ENCODE measurements at regions not wholly inside any gene's neighbourhood (a gene's known extent, or its start where the extent isn't known, plus 50 kb on each side); places are given as distances from the start of the nearest gene placed in this dataset.

DNA sequence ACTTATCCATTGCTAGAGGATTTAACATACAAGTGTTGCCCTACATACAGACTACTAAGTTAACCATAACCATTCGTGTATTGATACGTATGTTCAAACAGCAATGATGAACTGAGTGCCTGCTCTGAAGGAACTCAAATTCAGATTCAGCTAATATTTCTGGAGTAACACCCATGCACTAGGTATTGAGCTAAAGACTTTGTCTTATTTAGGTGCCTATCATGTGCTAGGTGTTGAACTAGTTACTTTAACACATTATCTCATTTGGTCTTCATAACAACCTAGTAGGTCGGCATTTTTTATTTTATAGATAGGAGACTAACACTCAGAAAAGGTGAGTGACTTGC is 160.0 kb downstream of the LTN1 start:
- DNase-seq (ENCODE audit: low spot score in 2 of 2) = no peak
- H3K4me3 ChIP-seq = no peak overlapping the region
- no peaks in the 10 kb centered on the region for H3K4me1 ChIP-seq
- intact Hi-C loops (cut with DNase I) = no loop called here
- H3K27me3 ChIP-seq = no peaks in the 10 kb centered on the region
- H3K36me3 ChIP-seq = no peaks in the 10 kb centered on the region
- no peak overlapping the region for H3K27ac ChIP-seq
- TF ChIP-seq, protein P1, sequence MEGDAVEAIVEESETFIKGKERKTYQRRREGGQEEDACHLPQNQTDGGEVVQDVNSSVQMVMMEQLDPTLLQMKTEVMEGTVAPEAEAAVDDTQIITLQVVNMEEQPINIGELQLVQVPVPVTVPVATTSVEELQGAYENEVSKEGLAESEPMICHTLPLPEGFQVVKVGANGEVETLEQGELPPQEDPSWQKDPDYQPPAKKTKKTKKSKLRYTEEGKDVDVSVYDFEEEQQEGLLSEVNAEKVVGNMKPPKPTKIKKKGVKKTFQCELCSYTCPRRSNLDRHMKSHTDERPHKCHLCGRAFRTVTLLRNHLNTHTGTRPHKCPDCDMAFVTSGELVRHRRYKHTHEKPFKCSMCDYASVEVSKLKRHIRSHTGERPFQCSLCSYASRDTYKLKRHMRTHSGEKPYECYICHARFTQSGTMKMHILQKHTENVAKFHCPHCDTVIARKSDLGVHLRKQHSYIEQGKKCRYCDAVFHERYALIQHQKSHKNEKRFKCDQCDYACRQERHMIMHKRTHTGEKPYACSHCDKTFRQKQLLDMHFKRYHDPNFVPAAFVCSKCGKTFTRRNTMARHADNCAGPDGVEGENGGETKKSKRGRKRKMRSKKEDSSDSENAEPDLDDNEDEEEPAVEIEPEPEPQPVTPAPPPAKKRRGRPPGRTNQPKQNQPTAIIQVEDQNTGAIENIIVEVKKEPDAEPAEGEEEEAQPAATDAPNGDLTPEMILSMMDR (IDR thresholded peaks at IDR 0.05) = no peak
- H3K9me3 ChIP-seq = no peaks in the 10 kb centered on the region

DNA sequence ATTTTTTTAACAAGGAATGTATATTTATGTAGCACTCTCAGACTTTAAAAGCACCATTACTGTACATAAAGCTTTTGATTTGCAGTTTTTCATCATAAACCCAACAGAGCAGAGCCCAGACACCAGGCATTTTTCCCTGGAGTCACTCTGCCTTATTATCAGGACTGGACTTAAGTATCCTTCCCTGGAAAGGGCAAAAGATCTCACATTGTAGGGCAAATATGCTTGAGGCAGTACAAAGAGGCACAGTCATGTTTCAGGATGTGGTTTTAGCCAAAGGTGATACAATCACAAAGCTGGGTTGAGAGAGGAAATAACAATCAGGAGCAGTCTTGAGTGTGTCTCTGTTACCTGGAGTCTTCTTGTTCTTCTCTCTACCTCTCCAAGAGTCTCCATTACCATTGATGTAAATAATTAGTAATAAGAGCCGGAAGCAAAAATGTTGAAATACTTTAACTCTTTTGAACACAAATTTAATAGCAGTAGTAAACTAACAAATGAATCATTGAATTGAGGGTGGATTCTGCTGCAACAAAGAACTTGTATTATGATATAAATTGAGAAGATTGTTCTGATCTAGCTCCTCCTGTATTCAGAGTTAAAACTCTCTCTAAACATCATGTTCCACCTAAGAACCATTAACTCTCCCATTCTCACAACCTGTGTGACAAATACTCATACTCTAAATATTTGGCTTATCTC is 160.5 kb downstream of the LTN1 start:
- Histone ChIP-seq H3K4me3 (no peak overlapping the region), H3K27me3 (no peaks in the 10 kb centered on the region), H3K9me3 (no peaks in the 10 kb centered on the region), H3K27ac (no peak overlapping the region), H3K36me3 (no peaks in the 10 kb centered on the region), H3K4me1 (no peaks in the 10 kb centered on the region)
- no peak for DNase-seq (ENCODE audit: low spot score in 2 of 2)
- intact Hi-C loops (cut with DNase I) = no loop called here
- TF ChIP-seq, protein P1 (IDR thresholded peaks at IDR 0.05) = no peak

DNA sequence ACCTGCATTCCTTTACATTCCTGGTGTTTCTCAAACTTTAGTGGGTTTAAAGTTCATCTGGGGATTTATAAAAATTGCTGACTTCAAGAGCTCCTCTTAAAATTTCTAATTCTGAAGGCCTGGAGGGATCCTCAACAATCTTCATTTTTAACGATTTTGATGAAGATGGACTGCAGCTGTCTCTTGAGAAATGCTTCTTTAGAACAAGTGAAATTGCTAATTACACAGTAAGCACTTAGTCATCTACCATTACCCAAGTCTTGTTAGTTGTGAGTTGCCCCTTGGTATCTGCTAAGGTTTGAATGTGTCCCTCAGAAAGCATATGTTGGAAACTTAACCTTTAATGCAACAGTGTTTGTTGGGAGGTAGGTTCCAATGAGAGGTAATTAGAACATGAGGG is 163.7 kb downstream of the LTN1 start:
- H3K4me1 ChIP-seq = peaks cover 0 to 1% of the 10 kb centered on the region in 2 donors
- no peak overlapping the region for H3K27ac ChIP-seq

DNA sequence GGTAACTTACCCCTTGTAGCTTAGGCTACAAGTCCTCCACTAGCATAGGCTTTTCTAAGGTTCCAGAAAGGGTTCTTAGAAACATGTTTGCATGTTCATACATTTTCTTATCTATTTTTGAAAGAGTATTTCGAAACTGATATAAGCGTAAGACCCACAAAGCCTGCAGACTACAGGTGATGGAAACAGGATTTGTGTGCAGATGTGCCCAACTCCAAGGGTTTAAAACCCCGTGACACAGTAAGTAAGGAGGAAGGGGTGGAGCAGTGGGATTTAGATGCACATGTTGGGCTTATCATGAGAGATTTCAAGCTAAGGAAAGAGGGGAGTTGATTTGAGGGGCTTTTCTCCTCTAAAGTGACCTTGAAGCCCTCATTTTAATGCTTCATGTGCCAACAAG is 164.7 kb downstream of the LTN1 start:
- Histone ChIP-seq H3K4me1 (peaks cover 0 to 11% of the 10 kb centered on the region in 2 donors), H3K27ac (no peak overlapping the region), H3K4me3 (no peak overlapping the region), H3K36me3 (no peaks in the 10 kb centered on the region), H3K27me3 (no peaks in the 10 kb centered on the region), H3K9me3 (no peaks in the 10 kb centered on the region)
- TF ChIP-seq, protein P1 (IDR thresholded peaks at IDR 0.05) = no peak
- intact Hi-C loops (cut with DNase I) = loop anchor here (5.0 kb wide), 1 partner anchor 39 kb away; no protein-coding TSS in a partner anchor
- no peak for DNase-seq (ENCODE audit: low spot score in 2 of 2)

More for the DNA sequence above, 163.7 kb downstream of the LTN1 start:
- DNase-seq (ENCODE audit: low spot score in 2 of 2) = no peak
- TF ChIP-seq, protein P1 (IDR thresholded peaks at IDR 0.05) = no peak
- H3K4me3 ChIP-seq = no peak overlapping the region
- no peaks in the 10 kb centered on the region for H3K36me3 ChIP-seq
- H3K9me3 ChIP-seq = no peaks in the 10 kb centered on the region
- intact Hi-C loops (cut with DNase I) = loop anchor here (5.0 kb wide), 1 partner anchor 38 kb away; no protein-coding TSS in a partner anchor
- no peaks in the 10 kb centered on the region for H3K27me3 ChIP-seq

DNA sequence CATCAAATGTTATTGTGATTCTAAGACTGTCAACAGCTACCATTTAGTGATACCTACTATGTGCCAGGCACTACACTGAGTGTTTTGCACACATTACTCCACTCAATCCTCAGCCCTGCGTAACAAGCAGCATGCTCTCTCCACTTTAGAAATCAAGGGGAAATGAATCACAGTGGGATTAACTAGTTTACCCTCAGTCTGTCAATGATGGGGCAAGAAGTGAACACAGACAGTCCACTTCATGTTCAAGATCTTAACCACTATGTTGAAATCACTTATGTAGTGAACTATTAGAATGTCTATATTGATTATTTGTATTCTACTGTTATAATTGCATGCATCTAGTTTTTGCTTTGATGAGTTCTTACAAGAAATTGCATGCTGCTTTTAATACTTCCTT is 165.3 kb downstream of the LTN1 start:
- Histone ChIP-seq H3K9me3 (no peaks in the 10 kb centered on the region), H3K27ac (no peak overlapping the region), H3K4me1 (peaks cover 3 to 13% of the 10 kb centered on the region in 2 donors), H3K36me3 (no peaks in the 10 kb centered on the region), H3K4me3 (no peak overlapping the region), H3K27me3 (no peaks in the 10 kb centered on the region)
- TF ChIP-seq, protein P1 (IDR thresholded peaks at IDR 0.05) = no peak
- intact Hi-C loops (cut with DNase I) = loop anchor here (5.0 kb wide), 1 partner anchor 40 kb away; no protein-coding TSS in a partner anchor
- no peak for DNase-seq (ENCODE audit: low spot score in 2 of 2)
